ENCODE measurements at regions not wholly inside any gene's neighbourhood (a gene's known extent, or its start where the extent isn't known, plus 50 kb on each side); places are given as distances from the start of the nearest gene placed in this dataset.
"Not testable (repeated sequence)": the region's sequence is repeated elsewhere in the genome, so short reads cannot be mapped to it uniquely, and the experiment has no call there.

GRCh38 chr2:111668741-111669140 lies 215.3 kb downstream of the ANAPC1 start:
- DNase-seq (ENCODE audit: insufficient read length, low spot score) (no peak), FAIRE-seq (no peak)
- TF ChIP-seq CTCF (IDR thresholded peaks at IDR 0.05; ENCODE audit: insufficient read depth, missing control alignments): no peak

GRCh38 chr2:111669928-111670695 lies 213.9 kb downstream of the ANAPC1 start:
- FAIRE-seq (no peak), DNase-seq (ENCODE audit: insufficient read length, low spot score) (no peak)
- no peak for TF ChIP-seq CTCF (IDR thresholded peaks at IDR 0.05; ENCODE audit: insufficient read depth, missing control alignments)

- FAIRE-seq (no peak), DNase-seq (ENCODE audit: insufficient read length, low spot score) (no peak)
Measured at GRCh38 chr2:111670776-111671175, 213.2 kb downstream of the ANAPC1 start.

GRCh38 chr2:111671426-111672150 lies 212.4 kb downstream of the ANAPC1 start:
- DNase-seq (ENCODE audit: insufficient read length, low spot score) (no peak), FAIRE-seq (no peak)

More at GRCh38 chr2:111670776-111671175, 213.2 kb downstream of the ANAPC1 start:
- TF ChIP-seq CTCF (IDR thresholded peaks at IDR 0.05; ENCODE audit: insufficient read depth, missing control alignments): no peak

GRCh38 chr2:111672641-111673040 lies 211.4 kb downstream of the ANAPC1 start:
- not testable (repeated sequence) for FAIRE-seq; DNase-seq (ENCODE audit: insufficient read length, low spot score)

More at GRCh38 chr2:111671426-111672150, 212.4 kb downstream of the ANAPC1 start:
- TF ChIP-seq CTCF (IDR thresholded peaks at IDR 0.05; ENCODE audit: insufficient read depth, missing control alignments): no peak

- no peak for FAIRE-seq
- TF ChIP-seq CTCF (IDR thresholded peaks at IDR 0.05; ENCODE audit: insufficient read depth, missing control alignments): no peak
- no peak for DNase-seq (ENCODE audit: insufficient read length, low spot score)
Measured at GRCh38 chr2:111673526-111673925, 210.5 kb downstream of the ANAPC1 start.

GRCh38 chr2:111675419-111676194 lies 208.4 kb downstream of the ANAPC1 start:
- no peak for FAIRE-seq
- no peak for DNase-seq (ENCODE audit: insufficient read length, low spot score)
- TF ChIP-seq CTCF (IDR thresholded peaks at IDR 0.05; ENCODE audit: insufficient read depth, missing control alignments): no peak
